OCI-LY1 (cell line): ENCODE measurements at regions not wholly inside any gene's neighbourhood (a gene's known extent, or its start where the extent isn't known, plus 50 kb on each side); places are given as distances from the start of the nearest gene placed in this dataset.

ENCODE experiments used
- CTCF ChIP-seq: fragments of 200-600 bp; sonication (generic), shearing (Covaris generic); IDR thresholded peaks from 2 replicates; pipeline ENCODE4 v1.5.1; 2017; ENCODE audit warnings: mild to moderate bottlenecking, antibody characterized with exemption, low read length, moderate library complexity, mixed read lengths
- EZH2 ChIP-seq: fragments of 200-600 bp; sonication (generic), shearing (Covaris generic); IDR thresholded peaks from 2 replicates; pipeline ENCODE4 v1.8.0; 2017; ENCODE audit warnings: borderline replicate concordance, mixed run types, mild to moderate bottlenecking, antibody characterized with exemption, low read length, moderate library complexity, mixed read lengths

GRCh38 chr15:36481156-36481555 is 98.3 kb upstream of the CDIN1 start:
- TF ChIP-seq CTCF (no peak), EZH2 (no peak)
